Natural killer cell (primary cell): ENCODE measurements at regions not wholly inside any gene's neighbourhood (a gene's known extent, or its start where the extent isn't known, plus 50 kb on each side); places are given as distances from the start of the nearest gene placed in this dataset.
A peak's percentile ranks its signal among the peaks of the same experiment; 100 is the strongest.

Experiments
- ATAC-seq, 3 donors: fragments of 150-1000 bp in 2 of 3; fragments of 200-7000 bp in 1 of 3; cut with Tn5 transposase; 1 replicate in 1 of 3; 2 replicates in 2 of 3; pipeline ENCODE4 v1.10.0; 2021; ENCODE audit warnings: mild to moderate bottlenecking in 2 of 3, moderate library complexity in 2 of 3
- DNase-seq, 2 donors: peaks; one replicate each; pipeline versions ENCODE4 v3.0.0 to v3.0.0-alpha.2; 2013 to 2021; ENCODE audit warnings: mixed read lengths in 1 of 2
- H3K27ac ChIP-seq: one replicate; pipeline ENCODE4 v1.5.1; 2013; ENCODE audit warnings: mild to moderate bottlenecking, low read length
- H3K27me3 ChIP-seq: one replicate; pipeline ENCODE4 v1.6.1; 2013; ENCODE audit warnings: low read length; ENCODE audit not compliant: control insufficient read depth, insufficient read depth
- H3K36me3 ChIP-seq: one replicate; pipeline ENCODE4 v1.6.1; 2013; ENCODE audit warnings: low read length; ENCODE audit not compliant: control insufficient read depth, insufficient read depth
- H3K4me1 ChIP-seq: one replicate; pipeline ENCODE4 v1.6.1; 2013; ENCODE audit warnings: low read length; ENCODE audit not compliant: control insufficient read depth, insufficient read depth
- H3K4me3 ChIP-seq: one replicate; pipeline ENCODE4 v1.5.1; 2013; ENCODE audit warnings: low read length
- H3K9me3 ChIP-seq: one replicate; pipeline ENCODE4 v1.6.1; 2013; ENCODE audit warnings: low read length; ENCODE audit not compliant: control insufficient read depth, insufficient read depth
- H3K27ac Mint-ChIP-seq, 2 donors: one replicate each; pipeline ENCODE4 v1.8.0; 2022; ENCODE audit warnings: mild to moderate bottlenecking in 2 of 2, mixed read lengths in 2 of 2, moderate library complexity in 1 of 2
- H3K27me3 Mint-ChIP-seq, 2 donors: one replicate each; pipeline ENCODE4 v1.8.0; 2022; ENCODE audit warnings: low read depth in 2 of 2, mixed read lengths in 2 of 2
- H3K36me3 Mint-ChIP-seq: one replicate; pipeline ENCODE4 v1.8.0; 2022; ENCODE audit warnings: mixed read lengths
- H3K4me1 Mint-ChIP-seq, 2 donors: one replicate each; pipeline ENCODE4 v1.8.0; 2022; ENCODE audit warnings: mixed read lengths in 2 of 2
- H3K4me3 Mint-ChIP-seq: one replicate; pipeline ENCODE4 v1.8.0; 2022; ENCODE audit warnings: mild to moderate bottlenecking, moderate library complexity, mixed read lengths
- H3K9me3 Mint-ChIP-seq, 2 donors: one replicate each; pipeline ENCODE4 v1.8.0; 2022; ENCODE audit warnings: mixed read lengths in 2 of 2
- CTCF ChIP-seq: fragments of 200-600 bp; IDR thresholded peaks from one replicate; pipeline ENCODE4 v1.8.0; 2022; ENCODE audit warnings: antibody characterized with exemption
- WGBS: methylation state at CpG from one replicate; pipeline ENCODE4 v1.1.7; 2013; ENCODE audit warnings: missing lambda C conversion rate; ENCODE audit not compliant: insufficient coverage; 5-methylcytosine and 5-hydroxymethylcytosine counted together
- intact Hi-C: fragments of 100-400 bp; cut with micrococcal nuclease; formaldehyde crosslinking; loops from one replicate; pipeline ENCODE4 v1.14.2; 2022

- H3K27me3 ChIP-seq, result no peaks in the 10 kb centered on the region
- Mint-ChIP-seq H3K4me3 (no peak overlapping the region), H3K27me3 (no peaks in the 10 kb centered on the region), H3K27ac (no peak overlapping the region), H3K9me3 (peaks cover 5 to 9% of the 10 kb centered on the region in 2 donors), H3K36me3 (peaks cover 6% of the 10 kb centered on the region), H3K4me1 (peaks cover 51 to 53% of the 10 kb centered on the region in 2 donors)
- no peaks in the 10 kb centered on the region for H3K36me3 ChIP-seq
- ATAC-seq (no peak), DNase-seq (no peak)
- no peaks in the 10 kb centered on the region for H3K9me3 ChIP-seq
- no peak overlapping the region for H3K4me3 ChIP-seq
- intact Hi-C loops, result no loop called here
- no peak overlapping the region for H3K27ac ChIP-seq
- 93% methylated on average over 2 of the region's 3 CpGs for WGBS
- H3K4me1 ChIP-seq, result peaks cover 19% of the 10 kb centered on the region
- no peak for TF ChIP-seq CTCF
These were observed 351.0 kb downstream of the BCKDHB start for GRCh38 chr6:80457439-80457933.

- H3K27me3 Mint-ChIP-seq, result no peaks in the 10 kb centered on the region
- DNase-seq, result no peak
- peaks cover 5% of the 10 kb centered on the region for H3K36me3 Mint-ChIP-seq
- Histone ChIP-seq H3K27me3 (no peaks in the 10 kb centered on the region), H3K9me3 (no peaks in the 10 kb centered on the region), H3K36me3 (no peaks in the 10 kb centered on the region), H3K4me1 (peaks cover 19% of the 10 kb centered on the region), H3K4me3 (no peak overlapping the region), H3K27ac (no peak overlapping the region)
- 90% methylated on average over 2 of the region's 3 CpGs for WGBS
- ATAC-seq, result no peak
- H3K4me1 Mint-ChIP-seq, result peaks cover 57 to 59% of the 10 kb centered on the region in 2 donors
- H3K27ac Mint-ChIP-seq, result no peak overlapping the region
- H3K4me3 Mint-ChIP-seq, result peak overlapping the region; percentile 52
- peaks cover 8 to 9% of the 10 kb centered on the region in 2 donors for H3K9me3 Mint-ChIP-seq
- TF ChIP-seq CTCF, result no peak
- intact Hi-C loops, result no loop called here
These were observed 350.4 kb downstream of the BCKDHB start for GRCh38 chr6:80456724-80457438.

DNA sequence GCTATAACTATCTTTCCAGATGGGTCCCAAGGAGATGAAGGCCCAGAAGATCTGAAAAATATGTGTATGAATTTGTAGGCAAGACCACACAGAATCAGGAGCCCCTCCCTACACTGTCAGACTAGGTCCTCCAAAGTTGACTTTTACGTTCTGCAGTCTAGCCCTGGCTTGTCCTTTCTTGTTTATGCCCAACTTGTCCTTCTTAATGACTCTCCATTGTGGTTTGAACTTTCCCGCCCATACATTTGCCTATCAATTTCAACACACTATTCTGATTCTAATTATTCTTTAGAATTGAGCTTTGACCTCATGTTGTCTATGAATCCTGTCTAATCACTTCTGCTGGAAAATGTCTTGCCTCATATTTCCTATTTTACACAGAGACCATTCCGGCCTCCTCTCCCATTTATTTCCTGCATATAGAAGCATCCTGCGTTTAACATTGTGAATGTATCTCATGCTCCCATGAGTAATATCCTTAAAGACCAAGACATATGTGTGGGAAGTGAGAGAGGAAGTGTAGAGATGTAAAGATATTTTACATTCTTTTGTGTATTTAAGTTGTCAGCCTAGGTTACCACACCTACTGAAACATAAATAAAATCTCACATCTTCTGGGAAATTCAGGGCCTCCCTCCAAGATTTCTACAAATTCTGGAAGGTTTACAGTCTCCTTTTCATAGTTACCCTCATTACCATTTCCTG is 348.3 kb downstream of the BCKDHB start:
- H3K4me3 Mint-ChIP-seq, result peak overlapping the region; percentile 82
- peak overlapping the region; percentile 54 for H3K27ac ChIP-seq
- 76% methylated on average over 2 of the region's 4 CpGs for WGBS
- no peaks in the 10 kb centered on the region for H3K36me3 Mint-ChIP-seq
- peak overlapping the region; percentile 86 to 87 for H3K27ac Mint-ChIP-seq
- DNase-seq (no peak), ATAC-seq (no peak)
- H3K27me3 ChIP-seq, result no peaks in the 10 kb centered on the region
- intact Hi-C loops, result loop anchor here (1.0 kb wide), 1 partner anchor 1297 kb away; the partner anchor contains the start of gene TENT5A
- no peaks in the 10 kb centered on the region for H3K36me3 ChIP-seq
- peaks cover 58 to 60% of the 10 kb centered on the region in 2 donors for H3K4me1 Mint-ChIP-seq
- peaks cover 19% of the 10 kb centered on the region for H3K4me1 ChIP-seq
- no peaks in the 10 kb centered on the region for H3K27me3 Mint-ChIP-seq
- no peaks in the 10 kb centered on the region for H3K9me3 ChIP-seq
- H3K9me3 Mint-ChIP-seq, result peaks cover 6 to 7% of the 10 kb centered on the region in 2 donors
- no peak overlapping the region for H3K4me3 ChIP-seq
- TF ChIP-seq CTCF, result no peak
